ENCODE measurements at regions not wholly inside any gene's neighbourhood (a gene's known extent, or its start where the extent isn't known, plus 50 kb on each side); places are given as distances from the start of the nearest gene placed in this dataset.
"Not testable (repeated sequence)": the region's sequence is repeated elsewhere in the genome, so short reads cannot be mapped to it uniquely, and the experiment has no call there.

- H3K9me3 ChIP-seq (replicated peaks; ENCODE audit: control insufficient read depth, insufficient read depth, low read depth, low read length); H3K4me1 ChIP-seq (replicated peaks in 1 of 2; ENCODE audit: control insufficient read depth in 2 of 2, insufficient read depth in 2 of 2, low read length in 2 of 2); H3K79me2 ChIP-seq (ENCODE audit: control insufficient read depth, insufficient read depth, low read length); H3K36me3 ChIP-seq (ENCODE audit: control insufficient read depth, insufficient read depth, low read length); H3K4me3 ChIP-seq; H3K9ac ChIP-seq (ENCODE audit: insufficient read depth in 1 of 2, low read depth in 2 of 2, low read length in 2 of 2); FAIRE-seq; H3K4me2 ChIP-seq (ENCODE audit: insufficient read depth, low read length); H3K9me1 ChIP-seq (ENCODE audit: control insufficient read depth, insufficient read depth, low read length); H3K27me3 ChIP-seq (ENCODE audit: control insufficient read depth in 2 of 2, insufficient read depth in 2 of 2, low read length in 2 of 2); intact Hi-C loops (cut with micrococcal nuclease); BruUV-seq (replicated peaks); H4K20me1 ChIP-seq (replicated peaks; ENCODE audit: control insufficient read depth, insufficient read depth, low read length); POLR2A ChIA-PET; CTCF ChIA-PET (ENCODE audit: low intra/inter-chr PET ratio); H2AFZ ChIP-seq (ENCODE audit: low read depth, low read length); in situ Hi-C loops (cut with MboI); H3K27ac ChIP-seq (ENCODE audit: extremely low read depth, low read depth, low read length); DNase-seq (ENCODE audit: extremely low read depth in 1 of 4, low spot score in 3 of 4): not testable (repeated sequence)
- ATAC-seq, result peak; percentile 88
- no CpG with 5 or more reads among the region's 15 CpGs for WGBS (ENCODE audit: insufficient coverage, low coverage, missing lambda C conversion rate)
Measured at GRCh38 chr14:19052977-19053376, 85.7 kb downstream of the POTEM start.

- H3K36me3 ChIP-seq (ENCODE audit: control insufficient read depth, insufficient read depth, low read length); H3K27me3 ChIP-seq (ENCODE audit: control insufficient read depth in 2 of 2, insufficient read depth in 2 of 2, low read length in 2 of 2); DNase-seq (ENCODE audit: extremely low read depth in 1 of 4, low spot score in 3 of 4); H2AFZ ChIP-seq (ENCODE audit: low read depth, low read length); BruUV-seq (replicated peaks); H3K4me1 ChIP-seq (replicated peaks in 1 of 2; ENCODE audit: control insufficient read depth in 2 of 2, insufficient read depth in 2 of 2, low read length in 2 of 2); H3K9me1 ChIP-seq (ENCODE audit: control insufficient read depth, insufficient read depth, low read length); FAIRE-seq; H3K9me3 ChIP-seq (replicated peaks; ENCODE audit: control insufficient read depth, insufficient read depth, low read depth, low read length); H3K79me2 ChIP-seq (ENCODE audit: control insufficient read depth, insufficient read depth, low read length); intact Hi-C loops (cut with micrococcal nuclease); H3K4me2 ChIP-seq (ENCODE audit: insufficient read depth, low read length); H4K20me1 ChIP-seq (replicated peaks; ENCODE audit: control insufficient read depth, insufficient read depth, low read length); CTCF ChIA-PET (ENCODE audit: low intra/inter-chr PET ratio); in situ Hi-C loops (cut with MboI); H3K4me3 ChIP-seq; H3K27ac ChIP-seq (ENCODE audit: extremely low read depth, low read depth, low read length); POLR2A ChIA-PET; H3K9ac ChIP-seq (ENCODE audit: insufficient read depth in 1 of 2, low read depth in 2 of 2, low read length in 2 of 2): not testable (repeated sequence)
- peak; percentile 96 for ATAC-seq
- no CpG with 5 or more reads among the region's 27 CpGs for WGBS (ENCODE audit: insufficient coverage, low coverage, missing lambda C conversion rate)
Measured at GRCh38 chr14:19053426-19054050, 86.3 kb downstream of the POTEM start.

GRCh38 chr14:19054108-19054721, 87.0 kb downstream of the POTEM start:
- H3K9ac ChIP-seq (ENCODE audit: insufficient read depth in 1 of 2, low read depth in 2 of 2, low read length in 2 of 2); FAIRE-seq; H3K4me2 ChIP-seq (ENCODE audit: insufficient read depth, low read length); DNase-seq (ENCODE audit: extremely low read depth in 1 of 4, low spot score in 3 of 4); H3K9me3 ChIP-seq (replicated peaks; ENCODE audit: control insufficient read depth, insufficient read depth, low read depth, low read length); POLR2A ChIA-PET; H3K27me3 ChIP-seq (ENCODE audit: control insufficient read depth in 2 of 2, insufficient read depth in 2 of 2, low read length in 2 of 2); in situ Hi-C loops (cut with MboI); H4K20me1 ChIP-seq (replicated peaks; ENCODE audit: control insufficient read depth, insufficient read depth, low read length); H3K27ac ChIP-seq (ENCODE audit: extremely low read depth, low read depth, low read length); H3K36me3 ChIP-seq (ENCODE audit: control insufficient read depth, insufficient read depth, low read length); BruUV-seq (replicated peaks); H3K4me3 ChIP-seq; H3K4me1 ChIP-seq (replicated peaks in 1 of 2; ENCODE audit: control insufficient read depth in 2 of 2, insufficient read depth in 2 of 2, low read length in 2 of 2); H3K79me2 ChIP-seq (ENCODE audit: control insufficient read depth, insufficient read depth, low read length); intact Hi-C loops (cut with micrococcal nuclease); H3K9me1 ChIP-seq (ENCODE audit: control insufficient read depth, insufficient read depth, low read length); H2AFZ ChIP-seq (ENCODE audit: low read depth, low read length); CTCF ChIA-PET (ENCODE audit: low intra/inter-chr PET ratio); ATAC-seq: not testable (repeated sequence)
- WGBS (ENCODE audit: insufficient coverage, low coverage, missing lambda C conversion rate), result 2% methylated on average over 6 of the region's 27 CpGs

- H3K4me2 ChIP-seq (ENCODE audit: insufficient read depth, low read length); H2AFZ ChIP-seq (ENCODE audit: low read depth, low read length); intact Hi-C loops (cut with micrococcal nuclease); in situ Hi-C loops (cut with MboI); H3K9me1 ChIP-seq (ENCODE audit: control insufficient read depth, insufficient read depth, low read length); H3K27me3 ChIP-seq (ENCODE audit: control insufficient read depth in 2 of 2, insufficient read depth in 2 of 2, low read length in 2 of 2); CTCF ChIA-PET (ENCODE audit: low intra/inter-chr PET ratio); H3K9me3 ChIP-seq (replicated peaks; ENCODE audit: control insufficient read depth, insufficient read depth, low read depth, low read length); H3K4me1 ChIP-seq (replicated peaks in 1 of 2; ENCODE audit: control insufficient read depth in 2 of 2, insufficient read depth in 2 of 2, low read length in 2 of 2); POLR2A ChIA-PET; H3K36me3 ChIP-seq (ENCODE audit: control insufficient read depth, insufficient read depth, low read length); H3K27ac ChIP-seq (ENCODE audit: extremely low read depth, low read depth, low read length); FAIRE-seq; H3K4me3 ChIP-seq; H3K9ac ChIP-seq (ENCODE audit: insufficient read depth in 1 of 2, low read depth in 2 of 2, low read length in 2 of 2); DNase-seq (ENCODE audit: extremely low read depth in 1 of 4, low spot score in 3 of 4); H4K20me1 ChIP-seq (replicated peaks; ENCODE audit: control insufficient read depth, insufficient read depth, low read length); H3K79me2 ChIP-seq (ENCODE audit: control insufficient read depth, insufficient read depth, low read length); BruUV-seq (replicated peaks): not testable (repeated sequence)
- peak; percentile 89 for ATAC-seq
- WGBS (ENCODE audit: insufficient coverage, low coverage, missing lambda C conversion rate), result no CpG with 5 or more reads among the region's 20 CpGs
Measured at GRCh38 chr14:19054934-19055333, 87.7 kb downstream of the POTEM start.
